GM23338 (cell line): ENCODE measurements at regions not wholly inside any gene's neighbourhood (a gene's known extent, or its start where the extent isn't known, plus 50 kb on each side); places are given as distances from the start of the nearest gene placed in this dataset.

Source experiments
- ATAC-seq: fragments of 200-7000 bp; cut with Tn5 transposase; 3 replicates; pipeline ENCODE4 v1.9.1; 2020
- DNase-seq: peaks from one replicate; pipeline ENCODE4 v3.0.0-alpha.2; 2015; ENCODE audit warnings: low spot score
- H2AFZ ChIP-seq: fragments of 200-600 bp; sonication (generic); 2 replicates; pipeline ENCODE4 v1.8.0; 2016; ENCODE audit warnings: antibody characterized with exemption, mild to moderate bottlenecking, moderate library complexity
- H3F3A ChIP-seq: fragments of 200-600 bp; sonication (generic); replicated peaks from 2 replicates; pipeline ENCODE4 v1.8.0; 2017; ENCODE audit warnings: antibody characterized with exemption, mixed run types, low read depth
- H3K27ac ChIP-seq: fragments of 200-600 bp; sonication (generic); 2 replicates; pipeline ENCODE4 v1.6.1; 2016; ENCODE audit warnings: low read depth
- H3K27me3 ChIP-seq: fragments of 200-600 bp; sonication (generic); 2 replicates; pipeline ENCODE4 v1.8.0; 2016; ENCODE audit warnings: mild to moderate bottlenecking, mixed run types, moderate library complexity; ENCODE audit not compliant: insufficient read depth
- H3K36me3 ChIP-seq: fragments of 200-600 bp; sonication (generic); 2 replicates; pipeline ENCODE4 v1.8.0; 2016; ENCODE audit warnings: mild to moderate bottlenecking; ENCODE audit not compliant: insufficient read depth
- H3K4me1 ChIP-seq: fragments of 200-600 bp; sonication (generic); 2 replicates; pipeline ENCODE4 v1.8.0; 2016; ENCODE audit warnings: mild to moderate bottlenecking, moderate library complexity; ENCODE audit not compliant: insufficient read depth
- H3K4me2 ChIP-seq: fragments of 200-600 bp; sonication (generic); 2 replicates; pipeline ENCODE4 v1.7.1; 2017; ENCODE audit warnings: mixed run types
- H3K4me3 ChIP-seq: fragments of 200-600 bp; sonication (generic); 2 replicates; pipeline ENCODE4 v1.6.1; 2016; ENCODE audit warnings: mixed run types
- H3K79me2 ChIP-seq: fragments of 200-600 bp; sonication (generic); replicated peaks from 2 replicates; pipeline ENCODE4 v1.8.0; 2017; ENCODE audit warnings: mild to moderate bottlenecking; ENCODE audit not compliant: insufficient read depth
- H3K9me2 ChIP-seq: fragments of 200-600 bp; sonication (generic); 2 replicates; pipeline ENCODE4 v1.8.0; 2017; ENCODE audit not compliant: insufficient read depth
- H4K20me1 ChIP-seq: fragments of 200-600 bp; sonication (generic); replicated peaks from 2 replicates; pipeline ENCODE4 v1.8.0; 2017; ENCODE audit warnings: mild to moderate bottlenecking; ENCODE audit not compliant: insufficient read depth
- H3K27ac Mint-ChIP-seq: 2 replicates; pipeline ENCODE4 v1.8.0; 2020; ENCODE audit warnings: inconsistent platforms, mild to moderate bottlenecking, moderate library complexity, mixed read lengths
- H3K27me3 Mint-ChIP-seq: 3 replicates; pipeline ENCODE4 v1.8.0; 2022; ENCODE audit warnings: low read depth, mild to moderate bottlenecking, moderate library complexity, mixed read lengths, inconsistent platforms; ENCODE audit not compliant: insufficient read depth, poor library complexity
- H3K36me3 Mint-ChIP-seq: 3 replicates; pipeline ENCODE4 v1.8.0; 2021; ENCODE audit warnings: low read depth, mild to moderate bottlenecking, inconsistent platforms, moderate library complexity, mixed read lengths
- H3K4me1 Mint-ChIP-seq: 3 replicates; pipeline ENCODE4 v1.8.0; 2020; ENCODE audit warnings: mild to moderate bottlenecking, inconsistent platforms, mixed read lengths
- H3K4me3 Mint-ChIP-seq: 3 replicates; pipeline ENCODE4 v1.8.0; 2021; ENCODE audit warnings: moderate library complexity, mild to moderate bottlenecking, inconsistent platforms, mixed read lengths
- H3K9me3 Mint-ChIP-seq: 3 replicates; pipeline ENCODE4 v1.8.0; 2020; ENCODE audit warnings: moderate library complexity, mild to moderate bottlenecking, inconsistent platforms, mixed read lengths
- CREB1 ChIP-seq: fragments of 250-450 bp; sonication (Bioruptor Pico); IDR thresholded peaks from 2 replicates; pipeline ENCODE4 v1.5.0; 2020; ENCODE audit warnings: low read depth, mild to moderate bottlenecking, moderate library complexity
- EZH2 ChIP-seq: fragments of 200-600 bp; sonication (generic); IDR thresholded peaks from one replicate; pipeline ENCODE4 v1.8.0; 2017; ENCODE audit warnings: antibody characterized with exemption, mild to moderate bottlenecking, low read depth; ENCODE audit not compliant: unreplicated experiment
- NANOG ChIP-seq: IDR thresholded peaks from 2 replicates; pipeline ENCODE4 v1.6.1; 2016; ENCODE audit warnings: antibody characterized with exemption, borderline replicate concordance
- STAT1 ChIP-seq: IDR thresholded peaks from one replicate; pipeline ENCODE4 v1.6.1; 2016; ENCODE audit warnings: antibody characterized with exemption; ENCODE audit not compliant: unreplicated experiment
- TF ChIP-seq, protein P1 (sequence below): fragments of 250-450 bp; sonication (Bioruptor Pico); IDR thresholded peaks from 2 replicates; pipeline ENCODE4 v1.5.0; 2020; ENCODE audit warnings: mild to moderate bottlenecking, moderate library complexity
- TF ChIP-seq, protein P2 (sequence below): IDR thresholded peaks from 2 replicates; pipeline ENCODE4 v1.6.1; 2016; ENCODE audit warnings: antibody characterized with exemption

DNA sequence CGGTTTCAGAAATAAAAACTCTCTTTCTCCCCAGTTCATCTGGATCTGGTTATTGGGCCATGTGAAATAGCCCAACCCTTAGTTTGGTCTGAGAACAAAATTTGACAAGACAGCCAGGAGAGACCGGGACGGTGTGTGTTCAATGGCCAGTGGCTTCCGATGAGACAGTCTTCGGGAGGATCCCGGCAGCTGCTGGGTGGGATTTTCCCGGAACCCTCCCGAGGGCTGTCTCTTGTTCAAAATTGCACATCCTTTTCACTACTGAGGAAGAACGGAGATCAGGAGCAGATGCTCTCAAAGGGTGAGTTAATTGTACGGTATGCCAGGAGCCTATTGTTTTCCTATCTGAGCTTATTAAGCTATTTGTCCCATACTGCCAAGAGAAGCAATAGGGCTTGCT is 166.5 kb downstream of the PRR32 start (continued):
- TF ChIP-seq, protein P1, sequence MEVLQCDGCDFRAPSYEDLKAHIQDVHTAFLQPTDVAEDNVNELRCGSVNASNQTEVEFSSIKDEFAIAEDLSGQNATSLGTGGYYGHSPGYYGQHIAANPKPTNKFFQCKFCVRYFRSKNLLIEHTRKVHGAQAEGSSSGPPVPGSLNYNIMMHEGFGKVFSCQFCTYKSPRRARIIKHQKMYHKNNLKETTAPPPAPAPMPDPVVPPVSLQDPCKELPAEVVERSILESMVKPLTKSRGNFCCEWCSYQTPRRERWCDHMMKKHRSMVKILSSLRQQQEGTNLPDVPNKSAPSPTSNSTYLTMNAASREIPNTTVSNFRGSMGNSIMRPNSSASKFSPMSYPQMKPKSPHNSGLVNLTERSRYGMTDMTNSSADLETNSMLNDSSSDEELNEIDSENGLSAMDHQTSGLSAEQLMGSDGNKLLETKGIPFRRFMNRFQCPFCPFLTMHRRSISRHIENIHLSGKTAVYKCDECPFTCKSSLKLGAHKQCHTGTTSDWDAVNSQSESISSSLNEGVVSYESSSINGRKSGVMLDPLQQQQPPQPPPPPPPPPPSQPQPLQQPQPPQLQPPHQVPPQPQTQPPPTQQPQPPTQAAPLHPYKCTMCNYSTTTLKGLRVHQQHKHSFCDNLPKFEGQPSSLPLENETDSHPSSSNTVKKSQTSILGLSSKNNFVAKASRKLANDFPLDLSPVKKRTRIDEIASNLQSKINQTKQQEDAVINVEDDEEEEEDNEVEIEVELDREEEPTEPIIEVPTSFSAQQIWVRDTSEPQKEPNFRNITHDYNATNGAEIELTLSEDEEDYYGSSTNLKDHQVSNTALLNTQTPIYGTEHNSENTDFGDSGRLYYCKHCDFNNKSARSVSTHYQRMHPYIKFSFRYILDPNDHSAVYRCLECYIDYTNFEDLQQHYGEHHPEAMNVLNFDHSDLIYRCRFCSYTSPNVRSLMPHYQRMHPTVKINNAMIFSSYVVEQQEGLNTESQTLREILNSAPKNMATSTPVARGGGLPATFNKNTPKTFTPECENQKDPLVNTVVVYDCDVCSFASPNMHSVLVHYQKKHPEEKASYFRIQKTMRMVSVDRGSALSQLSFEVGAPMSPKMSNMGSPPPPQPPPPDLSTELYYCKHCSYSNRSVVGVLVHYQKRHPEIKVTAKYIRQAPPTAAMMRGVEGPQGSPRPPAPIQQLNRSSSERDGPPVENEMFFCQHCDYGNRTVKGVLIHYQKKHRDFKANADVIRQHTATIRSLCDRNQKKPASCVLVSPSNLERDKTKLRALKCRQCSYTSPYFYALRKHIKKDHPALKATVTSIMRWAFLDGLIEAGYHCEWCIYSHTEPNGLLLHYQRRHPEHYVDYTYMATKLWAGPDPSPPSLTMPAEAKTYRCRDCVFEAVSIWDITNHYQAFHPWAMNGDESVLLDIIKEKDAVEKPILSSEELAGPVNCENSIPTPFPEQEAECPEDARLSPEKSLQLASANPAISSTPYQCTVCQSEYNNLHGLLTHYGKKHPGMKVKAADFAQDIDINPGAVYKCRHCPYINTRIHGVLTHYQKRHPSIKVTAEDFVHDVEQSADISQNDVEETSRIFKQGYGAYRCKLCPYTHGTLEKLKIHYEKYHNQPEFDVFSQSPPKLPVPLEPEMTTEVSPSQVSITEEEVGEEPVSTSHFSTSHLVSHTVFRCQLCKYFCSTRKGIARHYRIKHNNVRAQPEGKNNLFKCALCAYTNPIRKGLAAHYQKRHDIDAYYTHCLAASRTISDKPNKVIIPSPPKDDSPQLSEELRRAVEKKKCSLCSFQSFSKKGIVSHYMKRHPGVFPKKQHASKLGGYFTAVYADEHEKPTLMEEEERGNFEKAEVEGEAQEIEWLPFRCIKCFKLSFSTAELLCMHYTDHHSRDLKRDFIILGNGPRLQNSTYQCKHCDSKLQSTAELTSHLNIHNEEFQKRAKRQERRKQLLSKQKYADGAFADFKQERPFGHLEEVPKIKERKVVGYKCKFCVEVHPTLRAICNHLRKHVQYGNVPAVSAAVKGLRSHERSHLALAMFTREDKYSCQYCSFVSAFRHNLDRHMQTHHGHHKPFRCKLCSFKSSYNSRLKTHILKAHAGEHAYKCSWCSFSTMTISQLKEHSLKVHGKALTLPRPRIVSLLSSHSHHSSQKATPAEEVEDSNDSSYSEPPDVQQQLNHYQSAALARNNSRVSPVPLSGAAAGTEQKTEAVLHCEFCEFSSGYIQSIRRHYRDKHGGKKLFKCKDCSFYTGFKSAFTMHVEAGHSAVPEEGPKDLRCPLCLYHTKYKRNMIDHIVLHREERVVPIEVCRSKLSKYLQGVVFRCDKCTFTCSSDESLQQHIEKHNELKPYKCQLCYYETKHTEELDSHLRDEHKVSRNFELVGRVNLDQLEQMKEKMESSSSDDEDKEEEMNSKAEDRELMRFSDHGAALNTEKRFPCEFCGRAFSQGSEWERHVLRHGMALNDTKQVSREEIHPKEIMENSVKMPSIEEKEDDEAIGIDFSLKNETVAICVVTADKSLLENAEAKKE (CRISPR knock-in tag): no peak
- TF ChIP-seq EZH2: no peak
- no peak for TF ChIP-seq NANOG

DNA sequence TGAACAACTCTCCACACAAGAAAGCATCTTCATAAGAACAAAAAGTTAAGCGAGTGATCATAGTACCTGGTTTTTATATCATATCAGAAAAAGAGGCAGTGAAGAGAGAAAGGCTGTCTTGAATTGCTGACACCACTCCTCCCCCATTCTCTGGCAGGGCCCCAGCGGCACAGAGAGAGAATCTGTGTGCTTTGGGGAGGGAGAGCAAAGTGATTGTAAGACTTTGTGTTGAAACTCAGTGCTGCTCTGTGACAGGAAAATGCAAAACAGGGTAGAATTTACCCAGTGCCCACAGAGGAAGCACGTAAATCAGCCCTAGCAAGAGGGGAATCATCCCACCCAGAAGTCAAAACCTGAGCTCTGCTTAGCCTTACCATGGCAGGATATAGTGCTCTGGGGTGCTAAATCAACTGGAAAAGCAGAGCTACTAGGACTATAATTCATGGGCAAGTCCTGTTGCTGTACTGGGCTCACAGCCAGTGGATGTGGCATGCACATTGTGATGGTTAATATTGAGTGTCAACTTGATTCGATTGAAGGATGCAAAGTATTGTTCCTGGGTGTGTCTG is 174.6 kb downstream of the PRR32 start:
- Histone ChIP-seq H3K4me1 (no peaks in the 10 kb centered on the region), H3K4me3 (no peak overlapping the region), H3K79me2 (no peaks in the 10 kb centered on the region), H3F3A (no peaks in the 10 kb centered on the region), H3K9me2 (no peaks in the 10 kb centered on the region), H4K20me1 (no peaks in the 10 kb centered on the region), H3K27ac (no peak overlapping the region), H3K4me2 (no peak overlapping the region), H3K36me3 (no peaks in the 10 kb centered on the region), H3K27me3 (no peaks in the 10 kb centered on the region), H2AFZ (peak overlapping the region; percentile 28; the same call in 1 of the 2 replicates)
- H3K36me3 Mint-ChIP-seq: no peaks in the 10 kb centered on the region
- no peaks in the 10 kb centered on the region for H3K27me3 Mint-ChIP-seq
- H3K9me3 Mint-ChIP-seq: no peaks in the 10 kb centered on the region
- H3K27ac Mint-ChIP-seq: no peak overlapping the region
- no peaks in the 10 kb centered on the region for H3K4me1 Mint-ChIP-seq
- no peak overlapping the region for H3K4me3 Mint-ChIP-seq
- no peak for DNase-seq
- TF ChIP-seq STAT1: no peak
- TF ChIP-seq EZH2: no peak
- no peak for TF ChIP-seq CREB1 (CRISPR knock-in tag)
- no peak for TF ChIP-seq NANOG
- TF ChIP-seq, protein P2, sequence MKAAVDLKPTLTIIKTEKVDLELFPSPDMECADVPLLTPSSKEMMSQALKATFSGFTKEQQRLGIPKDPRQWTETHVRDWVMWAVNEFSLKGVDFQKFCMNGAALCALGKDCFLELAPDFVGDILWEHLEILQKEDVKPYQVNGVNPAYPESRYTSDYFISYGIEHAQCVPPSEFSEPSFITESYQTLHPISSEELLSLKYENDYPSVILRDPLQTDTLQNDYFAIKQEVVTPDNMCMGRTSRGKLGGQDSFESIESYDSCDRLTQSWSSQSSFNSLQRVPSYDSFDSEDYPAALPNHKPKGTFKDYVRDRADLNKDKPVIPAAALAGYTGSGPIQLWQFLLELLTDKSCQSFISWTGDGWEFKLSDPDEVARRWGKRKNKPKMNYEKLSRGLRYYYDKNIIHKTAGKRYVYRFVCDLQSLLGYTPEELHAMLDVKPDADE: no peak
- ATAC-seq: no peak
